Loucy (cell line): ENCODE measurements at regions not wholly inside any gene's neighbourhood (a gene's known extent, or its start where the extent isn't known, plus 50 kb on each side); places are given as distances from the start of the nearest gene placed in this dataset.

ENCODE experiments used
- H2AFZ ChIP-seq: fragments of 200-600 bp; sonication (generic); 2 replicates; pipeline ENCODE4 v1.6.0; 2016; ENCODE audit warnings: antibody characterized with exemption, mild to moderate bottlenecking, low read length, moderate library complexity
- H3F3A ChIP-seq: fragments of 200-600 bp; 2 replicates; pipeline ENCODE4 v1.6.0; 2016; ENCODE audit warnings: antibody characterized with exemption, low read depth, mild to moderate bottlenecking
- H3K27me3 ChIP-seq: fragments of 200-600 bp; sonication (generic); 2 replicates; pipeline ENCODE4 v1.6.1; 2014; ENCODE audit warnings: low read length, mild to moderate bottlenecking; ENCODE audit not compliant: insufficient read depth, poor library complexity, severe bottlenecking
- H3K36me3 ChIP-seq: fragments of 200-600 bp; sonication (generic); 2 replicates; pipeline ENCODE4 v1.6.1; 2016; ENCODE audit warnings: low read length; ENCODE audit not compliant: insufficient read depth
- H3K4me1 ChIP-seq: fragments of 200-600 bp; sonication (generic); 2 replicates; pipeline ENCODE4 v1.5.1; 2014; ENCODE audit warnings: low read length, mild to moderate bottlenecking; ENCODE audit not compliant: insufficient read depth, poor library complexity, severe bottlenecking
- H3K4me2 ChIP-seq: fragments of 200-600 bp; sonication (generic); 2 replicates; pipeline ENCODE4 v1.6.0; 2014; ENCODE audit warnings: antibody characterized with exemption, low read length, low read depth, mild to moderate bottlenecking; ENCODE audit not compliant: poor library complexity, severe bottlenecking
- H3K4me3 ChIP-seq: fragments of 200-600 bp; sonication (generic); 2 replicates; pipeline ENCODE4 v1.5.1; 2014; ENCODE audit warnings: low read length, mild to moderate bottlenecking, mixed read lengths; ENCODE audit not compliant: poor library complexity, severe bottlenecking
- H3K79me2 ChIP-seq: fragments of 200-600 bp; sonication (generic); 2 replicates; pipeline ENCODE4 v1.6.1; 2014; ENCODE audit warnings: low read length; ENCODE audit not compliant: insufficient read depth
- H3K9ac ChIP-seq: fragments of 200-600 bp; sonication (generic); 2 replicates; pipeline ENCODE4 v1.6.0; 2014; ENCODE audit warnings: mild to moderate bottlenecking, low read depth, low read length, moderate library complexity; ENCODE audit not compliant: poor library complexity, severe bottlenecking
- H3K9me2 ChIP-seq: fragments of 200-600 bp; sonication (generic); replicated peaks from 2 replicates; pipeline ENCODE4 v1.6.1; 2016; ENCODE audit warnings: low read depth, low read length, mixed read lengths
- H3K9me3 ChIP-seq: fragments of 200-600 bp; sonication (generic); 2 replicates; pipeline ENCODE4 v1.6.1; 2014; ENCODE audit warnings: mild to moderate bottlenecking, antibody characterized with exemption, low read length, low read depth; ENCODE audit not compliant: insufficient read depth
- H4K20me1 ChIP-seq: fragments of 200-600 bp; sonication (generic); 2 replicates; pipeline ENCODE4 v1.6.0; 2014; ENCODE audit warnings: antibody characterized with exemption, low read length, mild to moderate bottlenecking; ENCODE audit not compliant: insufficient read depth, poor library complexity, severe bottlenecking
- EZH2phosphoT487 ChIP-seq: fragments of 200-600 bp; IDR thresholded peaks from 2 replicates; pipeline ENCODE4 v1.6.1; 2018; ENCODE audit warnings: antibody characterized with exemption, mild to moderate bottlenecking, moderate library complexity, borderline replicate concordance
- TF ChIP-seq, protein P1 (sequence below): fragments of 200-600 bp; sonication (generic); conservative IDR thresholded peaks from 2 replicates; pipeline ENCODE4 v1.5.1; 2014; ENCODE audit warnings: mild to moderate bottlenecking, antibody characterized with exemption, low read length

DNA sequence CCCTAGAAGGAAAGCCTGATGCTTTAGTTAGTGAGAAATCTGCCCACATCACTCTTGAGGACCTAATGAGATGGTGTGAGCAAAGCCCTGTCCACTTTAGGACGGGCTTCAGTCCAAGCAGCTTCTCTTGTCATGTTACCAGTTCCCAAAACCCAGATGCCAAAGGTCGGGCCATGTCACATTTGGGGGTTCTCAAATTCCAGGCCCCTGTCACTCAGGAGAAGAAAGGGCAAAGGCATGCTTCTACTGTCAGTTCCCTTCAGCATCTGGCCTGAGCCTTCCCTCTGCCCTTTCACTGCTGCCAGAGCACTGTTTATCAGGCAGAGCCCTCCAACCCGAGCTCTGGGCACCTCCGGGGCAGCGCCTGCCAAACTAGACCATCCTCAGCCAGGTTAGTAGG is 556.0 kb downstream of the BNC2 start:
- TF ChIP-seq, protein P1, sequence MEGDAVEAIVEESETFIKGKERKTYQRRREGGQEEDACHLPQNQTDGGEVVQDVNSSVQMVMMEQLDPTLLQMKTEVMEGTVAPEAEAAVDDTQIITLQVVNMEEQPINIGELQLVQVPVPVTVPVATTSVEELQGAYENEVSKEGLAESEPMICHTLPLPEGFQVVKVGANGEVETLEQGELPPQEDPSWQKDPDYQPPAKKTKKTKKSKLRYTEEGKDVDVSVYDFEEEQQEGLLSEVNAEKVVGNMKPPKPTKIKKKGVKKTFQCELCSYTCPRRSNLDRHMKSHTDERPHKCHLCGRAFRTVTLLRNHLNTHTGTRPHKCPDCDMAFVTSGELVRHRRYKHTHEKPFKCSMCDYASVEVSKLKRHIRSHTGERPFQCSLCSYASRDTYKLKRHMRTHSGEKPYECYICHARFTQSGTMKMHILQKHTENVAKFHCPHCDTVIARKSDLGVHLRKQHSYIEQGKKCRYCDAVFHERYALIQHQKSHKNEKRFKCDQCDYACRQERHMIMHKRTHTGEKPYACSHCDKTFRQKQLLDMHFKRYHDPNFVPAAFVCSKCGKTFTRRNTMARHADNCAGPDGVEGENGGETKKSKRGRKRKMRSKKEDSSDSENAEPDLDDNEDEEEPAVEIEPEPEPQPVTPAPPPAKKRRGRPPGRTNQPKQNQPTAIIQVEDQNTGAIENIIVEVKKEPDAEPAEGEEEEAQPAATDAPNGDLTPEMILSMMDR: no peak
- no peak for TF ChIP-seq EZH2phosphoT487
- Histone ChIP-seq H3K4me3 (no peak overlapping the region), H3F3A (no peaks in the 10 kb centered on the region)

DNA sequence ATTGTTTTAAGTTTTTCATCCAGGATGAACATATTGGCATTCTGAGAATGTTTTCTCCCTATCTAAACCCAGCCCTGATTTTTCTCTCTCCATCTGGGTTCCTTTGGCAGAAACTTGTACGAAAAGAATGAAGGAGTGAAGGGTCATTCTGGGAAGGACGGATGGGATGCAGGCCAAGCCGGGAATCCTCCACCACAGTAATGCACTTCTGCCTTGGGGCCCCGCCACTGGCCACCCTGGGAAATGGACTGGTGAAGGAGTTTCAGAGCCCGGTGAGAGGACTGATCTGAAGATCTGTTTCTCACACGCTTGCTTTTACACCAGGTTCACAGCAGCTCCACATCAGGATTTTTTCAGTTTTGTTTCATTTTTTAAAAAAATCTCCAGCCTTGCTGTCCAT is 554.8 kb downstream of the BNC2 start:
- Histone ChIP-seq H3K9me3 (no peaks in the 10 kb centered on the region), H3K27me3 (no peaks in the 10 kb centered on the region), H4K20me1 (no peaks in the 10 kb centered on the region), H3K4me1 (no peaks in the 10 kb centered on the region), H3K9ac (no peak overlapping the region), H3K4me3 (no peak overlapping the region), H3K79me2 (no peaks in the 10 kb centered on the region), H3F3A (no peaks in the 10 kb centered on the region), H3K4me2 (no peak overlapping the region), H2AFZ (no peak overlapping the region), H3K36me3 (no peaks in the 10 kb centered on the region), H3K9me2 (no peaks in the 10 kb centered on the region)
- no peak for TF ChIP-seq EZH2phosphoT487
- TF ChIP-seq, protein P1: no peak

More for the DNA sequence above, 556.0 kb downstream of the BNC2 start:
- no peak overlapping the region for H3K4me2 ChIP-seq
- H3K9me3 ChIP-seq: no peaks in the 10 kb centered on the region
- no peaks in the 10 kb centered on the region for H4K20me1 ChIP-seq
- no peak overlapping the region for H2AFZ ChIP-seq
- H3K9me2 ChIP-seq: no peaks in the 10 kb centered on the region
- H3K79me2 ChIP-seq: no peaks in the 10 kb centered on the region
- no peak overlapping the region for H3K9ac ChIP-seq
- no peaks in the 10 kb centered on the region for H3K27me3 ChIP-seq
- no peaks in the 10 kb centered on the region for H3K36me3 ChIP-seq
- no peaks in the 10 kb centered on the region for H3K4me1 ChIP-seq

DNA sequence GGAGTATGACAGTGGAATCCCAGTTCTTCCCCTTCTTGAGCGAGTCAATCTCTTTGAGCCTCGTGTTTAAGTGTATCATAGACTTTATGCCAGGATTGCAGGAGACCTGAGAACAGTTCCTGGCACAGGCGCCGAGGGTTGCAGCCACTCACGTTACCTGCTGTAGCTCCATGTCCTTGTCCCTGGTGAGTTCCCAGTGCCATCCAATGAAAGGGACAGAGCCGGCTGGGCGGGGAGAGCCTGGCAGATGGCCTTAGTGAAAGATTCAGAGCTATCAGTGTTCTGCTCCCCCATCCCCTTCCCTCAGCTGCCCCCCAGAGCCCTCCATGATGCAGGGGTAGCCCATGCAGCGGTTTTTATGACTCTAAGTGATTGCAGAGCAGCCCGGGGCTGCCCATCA is 554.0 kb downstream of the BNC2 start:
- Histone ChIP-seq H3K36me3 (no peaks in the 10 kb centered on the region), H3K9me3 (no peaks in the 10 kb centered on the region), H4K20me1 (no peaks in the 10 kb centered on the region), H3K4me2 (no peak overlapping the region), H3K79me2 (no peaks in the 10 kb centered on the region), H3K4me3 (no peak overlapping the region), H3F3A (no peaks in the 10 kb centered on the region), H3K9ac (no peak overlapping the region), H3K27me3 (no peaks in the 10 kb centered on the region), H3K4me1 (no peaks in the 10 kb centered on the region), H3K9me2 (no peaks in the 10 kb centered on the region), H2AFZ (no peak overlapping the region)
- no peak for TF ChIP-seq EZH2phosphoT487
- TF ChIP-seq, protein P1: no peak
